Stomach (tissue), 4 donors: ENCODE measurements at regions not wholly inside any gene's neighbourhood (a gene's known extent, or its start where the extent isn't known, plus 50 kb on each side); places are given as distances from the start of the nearest gene placed in this dataset.
"Not testable (repeated sequence)": the region's sequence is repeated elsewhere in the genome, so short reads cannot be mapped to it uniquely, and the experiment has no call there.

Source experiments
- EP300 ChIP-seq: sonication (generic); formaldehyde crosslinking; IDR thresholded peaks from one replicate; pipeline ENCODE4 v1.6.1; 2017; ENCODE audit warnings: antibody characterized with exemption
- POLR2A ChIP-seq, 4 donors: fragments of 450-650 bp; IDR thresholded peaks; one replicate each; pipeline ENCODE4 v1.6.1; 2016; ENCODE audit warnings: antibody characterized with exemption in 4 of 4, control low read depth in 2 of 4, mild to moderate bottlenecking in 1 of 4, moderate library complexity in 1 of 4
- POLR2AphosphoS5 ChIP-seq, 3 donors: sonication (generic); formaldehyde crosslinking; IDR thresholded peaks; one replicate each; pipeline ENCODE4 v1.6.1; 2016; ENCODE audit warnings: antibody characterized with exemption in 3 of 3
- TF ChIP-seq, protein P1 (sequence below), 7 experiments: fragments of 450-650 bp in 4 of 7; fragments of 200-600 bp in 3 of 7; sonication (generic) in 3 of 7; IDR thresholded peaks; one replicate each; pipeline ENCODE4 v1.5.1; 2016 to 2019; ENCODE audit warnings: antibody characterized with exemption in 7 of 7, control low read depth in 2 of 7, mild to moderate bottlenecking in 1 of 7

DNA sequence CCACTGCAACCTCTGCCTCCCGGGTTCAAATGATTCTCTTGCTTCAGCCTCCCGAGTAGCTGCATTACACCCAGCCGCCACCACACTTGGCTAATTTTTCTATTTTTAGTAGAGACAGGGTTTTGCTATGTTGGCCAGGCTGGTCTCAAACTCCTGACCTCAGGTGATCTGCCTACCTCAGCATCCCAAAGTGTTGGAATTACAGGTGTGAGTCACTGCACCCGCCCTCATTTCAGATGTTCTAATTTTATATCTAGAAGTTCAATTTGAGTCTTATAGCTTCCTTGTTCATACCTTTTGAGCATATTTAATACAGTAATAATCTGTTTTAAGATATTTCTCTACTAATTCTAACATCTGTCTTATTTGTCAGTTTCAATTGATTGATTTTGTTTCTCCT, 159.1 kb downstream of the CYB561 start:
- TF ChIP-seq, protein P1, sequence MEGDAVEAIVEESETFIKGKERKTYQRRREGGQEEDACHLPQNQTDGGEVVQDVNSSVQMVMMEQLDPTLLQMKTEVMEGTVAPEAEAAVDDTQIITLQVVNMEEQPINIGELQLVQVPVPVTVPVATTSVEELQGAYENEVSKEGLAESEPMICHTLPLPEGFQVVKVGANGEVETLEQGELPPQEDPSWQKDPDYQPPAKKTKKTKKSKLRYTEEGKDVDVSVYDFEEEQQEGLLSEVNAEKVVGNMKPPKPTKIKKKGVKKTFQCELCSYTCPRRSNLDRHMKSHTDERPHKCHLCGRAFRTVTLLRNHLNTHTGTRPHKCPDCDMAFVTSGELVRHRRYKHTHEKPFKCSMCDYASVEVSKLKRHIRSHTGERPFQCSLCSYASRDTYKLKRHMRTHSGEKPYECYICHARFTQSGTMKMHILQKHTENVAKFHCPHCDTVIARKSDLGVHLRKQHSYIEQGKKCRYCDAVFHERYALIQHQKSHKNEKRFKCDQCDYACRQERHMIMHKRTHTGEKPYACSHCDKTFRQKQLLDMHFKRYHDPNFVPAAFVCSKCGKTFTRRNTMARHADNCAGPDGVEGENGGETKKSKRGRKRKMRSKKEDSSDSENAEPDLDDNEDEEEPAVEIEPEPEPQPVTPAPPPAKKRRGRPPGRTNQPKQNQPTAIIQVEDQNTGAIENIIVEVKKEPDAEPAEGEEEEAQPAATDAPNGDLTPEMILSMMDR (IDR thresholded peaks at IDR 0.05) = not testable (repeated sequence)
- not testable (repeated sequence) for TF ChIP-seq POLR2A (IDR thresholded peaks at IDR 0.05); POLR2AphosphoS5 (IDR thresholded peaks at IDR 0.05); EP300
